OCI-LY1 (cell line): ENCODE measurements at regions not wholly inside any gene's neighbourhood (a gene's known extent, or its start where the extent isn't known, plus 50 kb on each side); places are given as distances from the start of the nearest gene placed in this dataset.

Experiments used
- H2AFZ ChIP-seq: fragments of 200-600 bp; sonication (generic), shearing (Covaris generic); 2 replicates; pipeline ENCODE4 v1.6.0; 2014; ENCODE audit warnings: antibody characterized with exemption, mild to moderate bottlenecking, low read length
- H3F3A ChIP-seq: fragments of 200-600 bp; sonication (generic), shearing (Covaris generic); 2 replicates; pipeline ENCODE4 v1.6.0; 2014; ENCODE audit warnings: mild to moderate bottlenecking, antibody characterized with exemption, low read length, moderate library complexity; ENCODE audit not compliant: insufficient read depth
- H3K27ac ChIP-seq: fragments of 200-600 bp; sonication (generic); 2 replicates; pipeline ENCODE4 v1.5.1; 2014; ENCODE audit warnings: low read length, mixed run types, mild to moderate bottlenecking, low read depth; ENCODE audit not compliant: poor library complexity, severe bottlenecking
- H3K27me3 ChIP-seq: fragments of 200-600 bp; sonication (generic); 2 replicates; pipeline ENCODE4 v1.6.0; 2014; ENCODE audit warnings: antibody characterized with exemption, mild to moderate bottlenecking, low read length, moderate library complexity; ENCODE audit not compliant: insufficient read depth
- H3K36me3 ChIP-seq: fragments of 200-600 bp; sonication (generic); 2 replicates; pipeline ENCODE4 v1.6.1; 2014; ENCODE audit warnings: mild to moderate bottlenecking, antibody characterized with exemption, low read length, moderate library complexity, mixed read lengths; ENCODE audit not compliant: insufficient read depth
- H3K4me1 ChIP-seq: fragments of 200-600 bp; sonication (generic); 2 replicates; pipeline ENCODE4 v1.5.1; 2014; ENCODE audit warnings: mild to moderate bottlenecking, low read length, moderate library complexity; ENCODE audit not compliant: insufficient read depth, severe bottlenecking
- H3K4me2 ChIP-seq: fragments of 200-600 bp; sonication (generic), shearing (Covaris generic); 2 replicates; pipeline ENCODE4 v1.6.1; 2014; ENCODE audit warnings: low read length
- H3K4me3 ChIP-seq: fragments of 200-600 bp; sonication (generic); 2 replicates; pipeline ENCODE4 v1.5.1; 2014; ENCODE audit warnings: low read length, low read depth, mild to moderate bottlenecking, mixed read lengths; ENCODE audit not compliant: poor library complexity, severe bottlenecking
- H3K79me2 ChIP-seq: fragments of 200-600 bp; shearing (Covaris generic); 2 replicates; pipeline ENCODE4 v1.6.1; 2016; ENCODE audit warnings: mixed run types, low read length, mixed read lengths; ENCODE audit not compliant: insufficient read depth
- H3K9ac ChIP-seq: fragments of 200-600 bp; sonication (generic), shearing (Covaris generic); 2 replicates; pipeline ENCODE4 v1.6.1; 2014; ENCODE audit warnings: mild to moderate bottlenecking, low read length, mixed read lengths
- H3K9me2 ChIP-seq: fragments of 200-600 bp; sonication (generic), shearing (Covaris generic); 2 replicates; pipeline ENCODE4 v1.6.1; 2014; ENCODE audit warnings: low read depth, mild to moderate bottlenecking, low read length, mixed read lengths
- H3K9me3 ChIP-seq: fragments of 200-600 bp; shearing (Covaris generic); 2 replicates; pipeline ENCODE4 v1.6.1; 2014; ENCODE audit warnings: low read length, mixed read lengths
- H4K20me1 ChIP-seq: fragments of 200-600 bp; sonication (generic), shearing (Covaris generic); 2 replicates; pipeline ENCODE4 v1.6.0; 2016; ENCODE audit warnings: mild to moderate bottlenecking, low read length; ENCODE audit not compliant: insufficient read depth
- CTCF ChIP-seq: fragments of 200-600 bp; sonication (generic), shearing (Covaris generic); IDR thresholded peaks from 2 replicates; pipeline ENCODE4 v1.5.1; 2017; ENCODE audit warnings: mild to moderate bottlenecking, antibody characterized with exemption, low read length, moderate library complexity, mixed read lengths
- EZH2 ChIP-seq: fragments of 200-600 bp; sonication (generic), shearing (Covaris generic); IDR thresholded peaks from 2 replicates; pipeline ENCODE4 v1.8.0; 2017; ENCODE audit warnings: borderline replicate concordance, mixed run types, mild to moderate bottlenecking, antibody characterized with exemption, low read length, moderate library complexity, mixed read lengths

DNA sequence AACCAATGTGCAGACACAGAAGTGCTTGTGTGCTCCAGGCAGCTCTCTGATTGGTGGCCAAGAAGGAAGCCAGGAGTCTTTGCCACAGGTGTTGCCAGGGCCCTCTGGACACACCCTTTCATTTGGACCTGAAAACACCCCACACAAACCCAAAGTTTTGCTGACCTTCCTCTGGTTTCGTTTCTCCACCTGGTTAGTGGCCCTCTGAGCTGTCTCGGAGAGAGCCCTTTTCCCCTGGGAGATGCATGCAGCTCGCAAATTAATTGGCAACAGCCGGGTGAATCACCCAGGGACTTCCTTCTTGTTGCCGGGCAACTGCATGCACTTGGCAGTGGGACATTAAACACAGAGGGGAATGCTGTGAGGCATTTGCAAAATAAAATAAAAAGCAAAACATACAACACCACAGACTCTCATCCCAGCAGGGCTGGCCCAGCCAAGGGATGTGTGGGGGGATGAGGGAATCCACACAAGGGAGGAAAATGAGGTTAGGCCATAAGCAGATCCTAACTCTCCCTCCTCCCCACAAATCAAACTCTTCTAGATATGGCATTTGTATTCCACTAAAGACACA lies 286.6 kb downstream of the SOX9 start:
- no peak for TF ChIP-seq CTCF
- TF ChIP-seq EZH2 = no peak
- no peak overlapping the region for H3K27ac ChIP-seq
- H3F3A ChIP-seq = no peaks in the 10 kb centered on the region
- H3K79me2 ChIP-seq = no peaks in the 10 kb centered on the region
- no peaks in the 10 kb centered on the region for H3K4me1 ChIP-seq
- H4K20me1 ChIP-seq = no peaks in the 10 kb centered on the region
- no peaks in the 10 kb centered on the region for H3K36me3 ChIP-seq
- no peak overlapping the region for H3K4me3 ChIP-seq
- no peak overlapping the region for H3K9ac ChIP-seq
- no peak overlapping the region for H2AFZ ChIP-seq
- no peak overlapping the region for H3K4me2 ChIP-seq
- H3K9me2 ChIP-seq = no peaks in the 10 kb centered on the region
- no peaks in the 10 kb centered on the region for H3K27me3 ChIP-seq
- no peaks in the 10 kb centered on the region for H3K9me3 ChIP-seq

- H3F3A ChIP-seq = no peaks in the 10 kb centered on the region
- H3K9ac ChIP-seq = no peak overlapping the region
- H3K4me1 ChIP-seq = no peaks in the 10 kb centered on the region
Observed at GRCh38 chr17:72407931-72408330, 287.1 kb downstream of the SOX9 start.

GRCh38 chr17:72408641-72409040 lies 287.8 kb downstream of the SOX9 start:
- no peaks in the 10 kb centered on the region for H4K20me1 ChIP-seq
- TF ChIP-seq EZH2 = no peak
- TF ChIP-seq CTCF = no peak
- H3K9ac ChIP-seq = no peak overlapping the region
- no peaks in the 10 kb centered on the region for H3K4me1 ChIP-seq
- no peak overlapping the region for H3K27ac ChIP-seq
- no peak overlapping the region for H3K4me3 ChIP-seq
- no peaks in the 10 kb centered on the region for H3K9me2 ChIP-seq
- no peak overlapping the region for H2AFZ ChIP-seq
- no peaks in the 10 kb centered on the region for H3K36me3 ChIP-seq
- H3K4me2 ChIP-seq = no peak overlapping the region
- no peaks in the 10 kb centered on the region for H3K79me2 ChIP-seq
- no peaks in the 10 kb centered on the region for H3K27me3 ChIP-seq
- no peaks in the 10 kb centered on the region for H3K9me3 ChIP-seq
- H3F3A ChIP-seq = no peaks in the 10 kb centered on the region

More at GRCh38 chr17:72407931-72408330, 287.1 kb downstream of the SOX9 start:
- Histone ChIP-seq H3K9me3 (no peaks in the 10 kb centered on the region), H3K79me2 (no peaks in the 10 kb centered on the region), H3K36me3 (no peaks in the 10 kb centered on the region), H4K20me1 (no peaks in the 10 kb centered on the region), H3K4me3 (no peak overlapping the region), H3K9me2 (no peaks in the 10 kb centered on the region), H2AFZ (no peak overlapping the region), H3K4me2 (no peak overlapping the region), H3K27me3 (no peaks in the 10 kb centered on the region), H3K27ac (no peak overlapping the region)
- no peak for TF ChIP-seq CTCF
- no peak for TF ChIP-seq EZH2
